Right lobe of liver (tissue), 6 donors: ENCODE measurements at regions not wholly inside any gene's neighbourhood (a gene's known extent, or its start where the extent isn't known, plus 50 kb on each side); places are given as distances from the start of the nearest gene placed in this dataset.

Experiments used
- ATAC-seq, 4 donors: fragments of 200-7000 bp; cut with Tn5 transposase; one replicate each; pipeline ENCODE4 v1.9.1; 2020; ENCODE audit warnings: mild to moderate bottlenecking in 4 of 4, moderate library complexity in 4 of 4
- DNase-seq, 3 donors: peaks; one replicate each; pipeline ENCODE4 v3.0.0-alpha.2; 2020
- H3K27ac ChIP-seq, 3 donors: fragments of 200-600 bp; one replicate each; pipeline ENCODE4 v1.8.0; 2022
- H3K27me3 ChIP-seq, 2 donors: fragments of 200-600 bp; one replicate each; pipeline ENCODE4 v1.8.0; 2022
- H3K36me3 ChIP-seq, 4 donors: fragments of 200-600 bp; sonication (generic) in 1 of 4; one replicate each; pipeline versions ENCODE4 v1.5.1 to v1.8.0; 2017 to 2022; ENCODE audit warnings: control low read depth in 1 of 4
- H3K4me1 ChIP-seq, 4 donors: fragments of 200-600 bp; sonication (generic) in 1 of 4; one replicate each; pipeline versions ENCODE4 v1.5.1 to v1.8.0; 2017 to 2022; ENCODE audit warnings: control low read depth in 1 of 4
- H3K4me3 ChIP-seq, 3 donors: fragments of 200-600 bp; one replicate each; pipeline ENCODE4 v1.8.0; 2022
- H3K9me3 ChIP-seq, 4 donors: fragments of 200-600 bp; sonication (generic) in 1 of 4; one replicate each; pipeline versions ENCODE4 v1.5.1 to v1.8.0; 2017 to 2022; ENCODE audit warnings: control low read depth in 1 of 4
- POLR2A ChIP-seq: fragments of 450-650 bp; IDR thresholded peaks from one replicate; pipeline ENCODE4 v1.6.1; 2017; ENCODE audit warnings: antibody characterized with exemption, mild to moderate bottlenecking
- WGBS: methylation state at CpG from one replicate; pipeline ENCODE4 v1.1.6; 2018; ENCODE audit warnings: low coverage, low lambda C conversion rate; ENCODE audit not compliant: insufficient coverage; ENCODE audit errors: missing lambda C conversion rate; 5-methylcytosine and 5-hydroxymethylcytosine counted together
- intact Hi-C, 2 donors: fragments of 100-400 bp; cut with DNase I; formaldehyde crosslinking; loops; one replicate each; pipeline versions ENCODE4 v1.11.2 to v1.14.1; 2022
- TF ChIP-seq, protein P1 (sequence below), 4 donors: fragments of 200-600 bp in 3 of 4; fragments of 450-650 bp in 1 of 4; IDR thresholded peaks; one replicate each; pipeline versions ENCODE4 v1.5.1 to v1.8.0; 2016 to 2022; ENCODE audit warnings: antibody characterized with exemption in 4 of 4, mild to moderate bottlenecking in 2 of 4
- donor health status: DM: no; HTN: yes; CAD: no.
- donor health status: DM: no; HTN: no; CAD: no.
- donor health status: DM: no; HTN: no; CAD: no.
- donor health status: DM: no; HTN: yes; CAD: no.
- donor health status: DM: no; HTN: yes; CAD: no.

DNA sequence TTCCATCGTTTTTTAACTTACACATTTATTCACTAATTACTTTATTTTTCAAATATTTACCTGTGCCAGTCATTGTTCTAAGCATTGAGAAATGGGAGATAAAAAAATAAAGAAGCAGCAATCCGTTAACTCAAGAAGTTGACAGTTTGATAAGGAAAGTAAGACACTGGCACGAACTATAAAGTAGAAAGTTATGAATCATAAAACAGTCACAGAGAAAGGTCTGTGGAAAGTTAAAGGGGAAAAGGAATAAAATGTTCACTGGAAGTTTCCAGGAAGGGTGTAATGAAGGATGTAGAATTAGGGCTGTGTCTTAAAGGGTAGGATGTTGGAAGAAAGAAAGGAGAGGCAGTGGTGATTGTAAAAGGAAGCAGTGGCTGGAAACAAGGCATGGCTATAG lies 118.9 kb downstream of the RDH14 start:
- ATAC-seq (no peak), DNase-seq (no peak)
- TF ChIP-seq, protein P1, sequence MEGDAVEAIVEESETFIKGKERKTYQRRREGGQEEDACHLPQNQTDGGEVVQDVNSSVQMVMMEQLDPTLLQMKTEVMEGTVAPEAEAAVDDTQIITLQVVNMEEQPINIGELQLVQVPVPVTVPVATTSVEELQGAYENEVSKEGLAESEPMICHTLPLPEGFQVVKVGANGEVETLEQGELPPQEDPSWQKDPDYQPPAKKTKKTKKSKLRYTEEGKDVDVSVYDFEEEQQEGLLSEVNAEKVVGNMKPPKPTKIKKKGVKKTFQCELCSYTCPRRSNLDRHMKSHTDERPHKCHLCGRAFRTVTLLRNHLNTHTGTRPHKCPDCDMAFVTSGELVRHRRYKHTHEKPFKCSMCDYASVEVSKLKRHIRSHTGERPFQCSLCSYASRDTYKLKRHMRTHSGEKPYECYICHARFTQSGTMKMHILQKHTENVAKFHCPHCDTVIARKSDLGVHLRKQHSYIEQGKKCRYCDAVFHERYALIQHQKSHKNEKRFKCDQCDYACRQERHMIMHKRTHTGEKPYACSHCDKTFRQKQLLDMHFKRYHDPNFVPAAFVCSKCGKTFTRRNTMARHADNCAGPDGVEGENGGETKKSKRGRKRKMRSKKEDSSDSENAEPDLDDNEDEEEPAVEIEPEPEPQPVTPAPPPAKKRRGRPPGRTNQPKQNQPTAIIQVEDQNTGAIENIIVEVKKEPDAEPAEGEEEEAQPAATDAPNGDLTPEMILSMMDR (IDR thresholded peaks at IDR 0.05): no peak
- no peak for TF ChIP-seq POLR2A
- Histone ChIP-seq H3K4me3 (no peak overlapping the region), H3K27me3 (no peaks in the 10 kb centered on the region), H3K27ac (no peak overlapping the region), H3K9me3 (no peaks in the 10 kb centered on the region), H3K36me3 (no peaks in the 10 kb centered on the region), H3K4me1 (no peaks in the 10 kb centered on the region)
- intact Hi-C loops: no loop called here
- 55% methylated on average over 3 of the region's 3 CpGs for WGBS

DNA sequence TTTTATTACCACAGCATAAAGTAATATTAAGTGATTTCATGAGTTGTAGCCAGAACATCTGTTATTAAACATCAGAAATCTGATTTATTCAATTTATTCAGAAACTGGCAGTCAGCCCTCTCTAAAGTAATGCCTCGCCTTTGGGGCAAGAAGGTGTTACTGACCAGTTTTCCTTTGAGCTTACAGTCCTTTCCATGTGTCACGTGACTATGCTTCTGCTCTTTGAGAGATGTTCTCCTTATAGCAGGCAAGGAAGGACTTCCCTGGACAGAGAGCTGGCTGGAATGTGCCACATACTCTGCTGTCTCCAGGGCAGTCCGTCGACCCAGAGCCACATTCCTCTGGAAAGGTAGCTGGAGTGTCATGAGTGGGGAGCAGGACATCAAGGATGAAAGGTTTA lies 119.7 kb downstream of the RDH14 start:
- no peak overlapping the region for H3K4me3 ChIP-seq
- no peaks in the 10 kb centered on the region for H3K36me3 ChIP-seq
- no peaks in the 10 kb centered on the region for H3K9me3 ChIP-seq
- DNase-seq: no peak
- no peaks in the 10 kb centered on the region for H3K27me3 ChIP-seq
- H3K4me1 ChIP-seq: no peaks in the 10 kb centered on the region
- WGBS: 58% methylated on average over 4 of the region's 4 CpGs
- TF ChIP-seq, protein P1 (IDR thresholded peaks at IDR 0.05): no peak
- no peak for TF ChIP-seq POLR2A
- no peak overlapping the region for H3K27ac ChIP-seq
- intact Hi-C loops: no loop called here
- ATAC-seq: no peak

DNA sequence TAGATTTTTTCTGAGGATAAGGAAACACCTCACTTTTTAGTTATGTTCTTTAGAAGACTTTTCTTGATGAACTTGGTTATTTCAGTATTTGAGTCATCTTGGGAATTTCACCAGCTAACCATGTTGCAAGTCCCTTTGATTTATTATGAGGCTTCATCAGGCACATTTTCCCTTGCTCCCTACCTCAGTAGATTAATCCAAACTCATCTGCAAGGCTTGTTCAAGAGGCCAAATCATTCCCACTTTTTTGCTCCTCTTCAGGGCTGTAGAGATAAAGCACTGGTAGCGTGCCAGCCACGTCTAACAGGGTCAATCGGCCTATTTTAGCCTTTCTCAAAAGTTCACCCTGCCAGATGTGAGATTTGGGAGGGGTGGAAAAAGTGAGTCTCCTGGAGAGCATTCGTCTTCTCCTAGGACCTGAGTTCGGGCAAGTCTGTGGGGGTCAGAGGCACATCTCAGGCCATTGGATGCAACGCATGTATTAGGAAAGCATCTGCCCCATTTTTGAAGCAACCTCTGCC lies 120.3 kb downstream of the RDH14 start:
- TF ChIP-seq, protein P1 (IDR thresholded peaks at IDR 0.05): no peak
- TF ChIP-seq POLR2A: no peak
- H3K4me1 ChIP-seq: no peaks in the 10 kb centered on the region
- H3K4me3 ChIP-seq: no peak overlapping the region
- WGBS: 34% methylated on average over 3 of the region's 6 CpGs
- ATAC-seq (no peak), DNase-seq (no peak)
- intact Hi-C loops: no loop called here
- no peaks in the 10 kb centered on the region for H3K27me3 ChIP-seq
- no peaks in the 10 kb centered on the region for H3K9me3 ChIP-seq
- H3K27ac ChIP-seq: no peak overlapping the region
- H3K36me3 ChIP-seq: no peaks in the 10 kb centered on the region

DNA sequence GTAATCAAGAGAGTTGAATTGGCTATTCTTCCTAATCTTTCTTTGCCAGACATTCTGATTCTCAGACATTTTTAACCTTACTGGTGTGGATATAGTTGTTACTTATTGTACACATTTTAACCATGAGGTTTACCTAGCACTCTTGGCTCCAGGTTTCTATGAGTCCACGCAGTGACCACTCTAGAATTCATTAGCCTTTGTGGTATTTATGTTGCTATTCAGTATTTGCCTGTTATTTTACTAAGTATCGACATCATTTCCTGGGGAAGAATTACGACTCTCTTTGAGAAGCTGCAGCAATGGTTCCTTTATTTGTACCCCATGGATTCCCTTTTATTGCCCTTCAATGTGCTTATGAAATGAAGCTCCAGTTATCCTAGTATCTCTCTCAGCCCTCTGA lies 120.7 kb downstream of the RDH14 start:
- ATAC-seq (no peak), DNase-seq (no peak)
- 55% methylated on average over 3 of the region's 3 CpGs for WGBS
- no peaks in the 10 kb centered on the region for H3K36me3 ChIP-seq
- TF ChIP-seq, protein P1 (IDR thresholded peaks at IDR 0.05): no peak
- TF ChIP-seq POLR2A: no peak
- H3K27ac ChIP-seq: no peak overlapping the region
- no peak overlapping the region for H3K4me3 ChIP-seq
- no peaks in the 10 kb centered on the region for H3K9me3 ChIP-seq
- no peaks in the 10 kb centered on the region for H3K27me3 ChIP-seq
- intact Hi-C loops: no loop called here
- no peaks in the 10 kb centered on the region for H3K4me1 ChIP-seq

DNA sequence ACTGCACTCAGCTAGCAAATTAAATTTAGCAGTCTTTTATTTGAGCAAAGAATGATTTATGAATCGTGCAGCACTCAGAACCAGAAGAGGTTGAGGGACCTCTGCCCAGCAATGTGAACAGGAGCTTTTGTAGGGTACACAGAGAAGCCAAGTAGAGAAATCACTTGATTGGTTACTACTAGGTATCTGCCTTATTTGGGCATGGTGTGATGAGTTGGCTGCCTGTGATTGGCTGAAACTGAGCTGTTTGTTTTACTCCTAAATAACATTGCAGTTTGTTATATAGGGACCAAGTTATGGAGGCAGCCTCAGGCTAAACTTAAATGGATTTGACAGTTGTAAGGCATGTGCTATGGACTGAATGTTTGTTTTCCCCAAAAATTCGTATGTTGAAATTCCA lies 122.5 kb downstream of the RDH14 start:
- Histone ChIP-seq H3K27ac (no peak overlapping the region), H3K9me3 (no peaks in the 10 kb centered on the region), H3K36me3 (no peaks in the 10 kb centered on the region), H3K27me3 (peaks cover 0 to 3% of the 10 kb centered on the region in 2 donors), H3K4me3 (no peak overlapping the region), H3K4me1 (no peaks in the 10 kb centered on the region)
- no peak for DNase-seq
- TF ChIP-seq POLR2A: no peak
- TF ChIP-seq, protein P1 (IDR thresholded peaks at IDR 0.05): no peak
- intact Hi-C loops: no loop called here
- WGBS: 42% methylated on average over 2 of the region's 2 CpGs
- no peak for ATAC-seq
